IMR-90 (cell line): ENCODE measurements at regions not wholly inside any gene's neighbourhood (a gene's known extent, or its start where the extent isn't known, plus 50 kb on each side); places are given as distances from the start of the nearest gene placed in this dataset.

Source experiments
- ATAC-seq: fragments of 200-7000 bp; cut with Tn5 transposase; 2 replicates; pipeline ENCODE4 v1.9.1; 2020; ENCODE audit warnings: low read depth, mild to moderate bottlenecking, moderate library complexity
- BruUV-seq: library from RNA; stranded (reverse); fragments of 400-500 nt; replicated peaks from 2 replicates; lab custom pipeline; 2021; lab: Mats Ljungman, UMichigan
- CTCF ChIA-PET: fragments of 300-600 bp; formaldehyde crosslinking; extraction: SDS; loops from one replicate; lab custom pipeline; 2021; ENCODE audit warnings: antibody characterized with exemption; lab: Yijun Ruan, JAX
- POLR2A ChIA-PET: fragments of 300-600 bp; sonication (Branson Sonifier 250); formaldehyde crosslinking; loops from one replicate; lab custom pipeline; 2022; ENCODE audit warnings: antibody characterized with exemption; ENCODE audit not compliant: unreplicated experiment; lab: Charles Lee
- DNase-seq: peaks from one replicate; pipeline ENCODE4 v3.0.0; 2013
- H2AFZ ChIP-seq: replicated peaks from 2 replicates; pipeline ENCODE3; 2013; ENCODE audit warnings: low read length, mild to moderate bottlenecking; ENCODE audit not compliant: poor library complexity
- H2AK5ac ChIP-seq: 2 replicates; pipeline ENCODE4 v1.6.1; 2013; ENCODE audit warnings: low read depth, low read length, inconsistent platforms
- H2AK9ac ChIP-seq: replicated peaks from 2 replicates; pipeline ENCODE3; 2013; ENCODE audit warnings: mild to moderate bottlenecking, low read depth, low read length, moderate library complexity; ENCODE audit not compliant: poor library complexity
- H2BK120ac ChIP-seq: 2 replicates; pipeline ENCODE4 v1.6.1; 2013; ENCODE audit warnings: low read depth, low read length, inconsistent platforms
- H2BK15ac ChIP-seq: 3 replicates; pipeline ENCODE4 v1.6.1; 2013; ENCODE audit warnings: low read depth, low read length, inconsistent platforms
- H2BK20ac ChIP-seq: 2 replicates; pipeline ENCODE4 v1.6.1; 2013; ENCODE audit warnings: low read depth, mild to moderate bottlenecking, inconsistent platforms, low read length, moderate library complexity
- H2BK5ac ChIP-seq: 2 replicates; pipeline ENCODE4 v1.6.1; 2013; ENCODE audit warnings: mild to moderate bottlenecking, low read depth, low read length, inconsistent platforms; ENCODE audit not compliant: poor library complexity, severe bottlenecking
- H3K14ac ChIP-seq: replicated peaks from 2 replicates; pipeline ENCODE4 v1.6.1; 2013; ENCODE audit warnings: low read depth, low read length, inconsistent platforms
- H3K18ac ChIP-seq: 2 replicates; pipeline ENCODE4 v1.6.1; 2013; ENCODE audit warnings: low read depth, low read length, control low read depth
- H3K23ac ChIP-seq: 2 replicates; pipeline ENCODE4 v1.6.1; 2013; ENCODE audit warnings: low read depth, low read length, inconsistent platforms
- H3K27ac ChIP-seq: 2 replicates; pipeline ENCODE4 v1.5.1; 2013; ENCODE audit warnings: mild to moderate bottlenecking, control low read depth, low read length; ENCODE audit not compliant: insufficient read depth
- H3K27me3 ChIP-seq: 2 replicates; pipeline ENCODE4 v1.6.1; 2013; ENCODE audit warnings: low read length; ENCODE audit not compliant: control insufficient read depth, insufficient read depth
- H3K36me3 ChIP-seq: 2 replicates; pipeline ENCODE4 v1.6.1; 2013; ENCODE audit warnings: low read length, mixed read lengths; ENCODE audit not compliant: control insufficient read depth, insufficient read depth
- H3K4ac ChIP-seq: 2 replicates; pipeline ENCODE4 v1.6.1; 2013; ENCODE audit warnings: low read depth, low read length, inconsistent platforms
- H3K4me1 ChIP-seq: 2 replicates; pipeline ENCODE4 v1.6.1; 2013; ENCODE audit warnings: low read length, mixed read lengths; ENCODE audit not compliant: control insufficient read depth, insufficient read depth
- H3K4me2 ChIP-seq: 2 replicates; pipeline ENCODE4 v1.6.1; 2013; ENCODE audit warnings: low read depth, mild to moderate bottlenecking, control low read depth, low read length, moderate library complexity
- H3K4me3 ChIP-seq: 2 replicates; pipeline ENCODE4 v1.5.1; 2013; ENCODE audit warnings: low read depth, mild to moderate bottlenecking, control low read depth, low read length, moderate library complexity; ENCODE audit not compliant: insufficient read depth
- H3K56ac ChIP-seq: 2 replicates; pipeline ENCODE4 v1.6.1; 2013; ENCODE audit warnings: low read length, inconsistent platforms; ENCODE audit not compliant: insufficient read depth; ENCODE audit errors: extremely low read depth
- H3K79me1 ChIP-seq, 2 experiments: 2 replicates each; pipeline ENCODE4 v1.6.1; 2013; ENCODE audit warnings: low read length in 2 of 2, inconsistent platforms in 1 of 2, low read depth in 1 of 2
- H3K9ac ChIP-seq: 2 replicates; pipeline ENCODE4 v1.6.1; 2013; ENCODE audit warnings: low read depth, low read length, control low read depth
- H3K9me1 ChIP-seq: 2 replicates; pipeline ENCODE4 v1.6.1; 2013; ENCODE audit warnings: low read length, inconsistent platforms; ENCODE audit not compliant: insufficient read depth
- H3K9me3 ChIP-seq: 2 replicates; pipeline ENCODE4 v1.6.1; 2013; ENCODE audit warnings: low read length; ENCODE audit not compliant: control insufficient read depth, insufficient read depth
- H4K20me1 ChIP-seq: 2 replicates; pipeline ENCODE4 v1.6.1; 2013; ENCODE audit warnings: low read length, inconsistent platforms; ENCODE audit not compliant: insufficient read depth
- H4K5ac ChIP-seq: 2 replicates; pipeline ENCODE4 v1.6.1; 2013; ENCODE audit warnings: mild to moderate bottlenecking, low read depth, low read length, control low read depth
- H4K8ac ChIP-seq, 2 experiments: 2 replicates each; pipeline ENCODE4 v1.6.1; 2013; ENCODE audit warnings: low read depth in 2 of 2, low read length in 2 of 2, control low read depth in 1 of 2, inconsistent platforms in 1 of 2
- H4K91ac ChIP-seq: 2 replicates; pipeline ENCODE4 v1.6.1; 2013; ENCODE audit warnings: low read depth, low read length, inconsistent platforms; ENCODE audit not compliant: insufficient read depth
- CEBPB ChIP-seq: IDR thresholded peaks from 2 replicates; pipeline ENCODE4 v1.6.1; 2012; ENCODE audit warnings: low read depth, low read length, improper control_type of control experiment
- FOS ChIP-seq: fragments of 150-350 bp; IDR thresholded peaks from 2 replicates; pipeline ENCODE4 v1.6.1; 2016; ENCODE audit warnings: low read depth, low read length
- RFX5 ChIP-seq: IDR thresholded peaks from 2 replicates; pipeline ENCODE4 v1.8.0; 2012; ENCODE audit warnings: low read depth, mild to moderate bottlenecking, low read length, moderate library complexity
- SMC3 ChIP-seq: fragments of 150-350 bp; IDR thresholded peaks from 2 replicates; pipeline ENCODE4 v1.6.1; 2016; ENCODE audit warnings: low read depth, mild to moderate bottlenecking, antibody characterized with exemption, low read length, moderate library complexity
- WGBS, 2 experiments: methylation state at CpG; one replicate each; pipeline versions ENCODE4 v1.1.5 to v1.1.7; 2013; ENCODE audit warnings: missing lambda C conversion rate in 2 of 2; ENCODE audit not compliant: insufficient read length in 1 of 2; ENCODE audit errors: extremely low coverage in 2 of 2; 5-methylcytosine and 5-hydroxymethylcytosine counted together
- dilution Hi-C: fragments of 300-500 bp; cut with HindIII; formaldehyde crosslinking; loops from one replicate; pipeline ENCODE4 v1.14.3; 2018; ENCODE audit warnings: low sequenced_read_pairs; ENCODE audit not compliant: unreplicated experiment
- in situ Hi-C: fragments of 300-500 bp; cut with MboI; formaldehyde crosslinking; loops from 3 replicates; pipeline ENCODE4 v1.14.3; 2019; ENCODE audit warnings: low sequenced_read_pairs, inconsistent platforms, mixed read lengths
- intact Hi-C: fragments of 100-400 bp; cut with micrococcal nuclease; formaldehyde crosslinking; loops from 2 replicates; pipeline ENCODE4 v1.10.0; 2022

GRCh38 chr6:112911959-112912358 lies 564.8 kb downstream of the RFPL4B start:
- Histone ChIP-seq H2BK15ac (no peak overlapping the region), H3K9me3 (no peaks in the 10 kb centered on the region), H3K27me3 (no peaks in the 10 kb centered on the region), H2BK5ac (no peak overlapping the region), H3K36me3 (no peaks in the 10 kb centered on the region), H4K8ac (no peak overlapping the region), H2AK5ac (no peak overlapping the region), H3K9ac (no peak overlapping the region), H2AFZ (no peak overlapping the region), H3K4me2 (no peak overlapping the region), H3K14ac (no peak overlapping the region), H3K23ac (no peak overlapping the region), H3K4me3 (no peak overlapping the region), H3K79me1 (no peaks in the 10 kb centered on the region), H3K18ac (no peak overlapping the region; the same call in 1 of the 2 replicates), H4K91ac (no peak overlapping the region), H3K4ac (no peak overlapping the region), H2AK9ac (no peak overlapping the region), H3K4me1 (peaks cover 6% of the 10 kb centered on the region; the same call in 1 of the 2 replicates), H2BK20ac (no peak overlapping the region), H2BK120ac (no peak overlapping the region), H4K5ac (no peak overlapping the region; the same call in 1 of the 2 replicates), H3K27ac (no peak overlapping the region), H3K56ac (no peak overlapping the region), H3K9me1 (no peaks in the 10 kb centered on the region), H4K20me1 (no peaks in the 10 kb centered on the region)
- ChIA-PET POLR2A (no interaction called here), CTCF (no interaction called here)
- DNase-seq (no peak), ATAC-seq (no peak)
- in situ Hi-C loops (no loop called here), intact Hi-C loops (no loop called here), dilution Hi-C loops (no loop called here)
- no CpG with 5 or more reads among the region's 3 CpGs for WGBS, 2 experiments
- no TSS peak for BruUV-seq
- TF ChIP-seq CEBPB (no peak), SMC3 (no peak), RFX5 (no peak), FOS (no peak)
